ENCODE measurements at regions not wholly inside any gene's neighbourhood (a gene's known extent, or its start where the extent isn't known, plus 50 kb on each side); places are given as distances from the start of the nearest gene placed in this dataset.

DNA sequence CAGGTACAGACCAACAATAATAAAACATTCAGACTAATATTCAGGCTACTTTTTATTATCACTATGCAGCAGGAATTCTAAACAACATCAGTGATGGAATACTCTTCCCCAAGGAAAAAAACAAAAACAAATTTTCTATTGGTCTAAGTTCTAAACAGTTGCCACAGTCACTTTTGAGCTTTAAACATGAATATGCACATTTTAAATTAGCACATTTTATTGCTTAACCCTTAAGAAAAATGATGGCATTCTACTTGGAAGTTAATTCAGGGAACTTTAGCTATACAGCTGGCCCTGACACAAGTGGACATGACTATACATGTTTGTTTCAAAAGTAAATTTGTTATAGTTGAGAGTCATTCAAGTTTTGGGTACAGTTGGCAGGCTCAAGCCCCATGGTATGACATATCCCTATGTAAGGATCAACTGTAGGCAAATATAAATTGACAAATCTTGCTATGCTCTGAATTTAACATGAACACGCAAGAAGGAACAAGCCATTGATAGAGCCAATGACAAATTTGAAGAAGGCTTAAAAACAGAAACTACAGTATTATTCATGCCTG is 224.3 kb upstream of the AMIGO2 start:
- no peak for DNase-seq

- no peak for DNase-seq
Measured at GRCh38 chr12:47303207-47303606, 223.4 kb upstream of the AMIGO2 start.

DNA sequence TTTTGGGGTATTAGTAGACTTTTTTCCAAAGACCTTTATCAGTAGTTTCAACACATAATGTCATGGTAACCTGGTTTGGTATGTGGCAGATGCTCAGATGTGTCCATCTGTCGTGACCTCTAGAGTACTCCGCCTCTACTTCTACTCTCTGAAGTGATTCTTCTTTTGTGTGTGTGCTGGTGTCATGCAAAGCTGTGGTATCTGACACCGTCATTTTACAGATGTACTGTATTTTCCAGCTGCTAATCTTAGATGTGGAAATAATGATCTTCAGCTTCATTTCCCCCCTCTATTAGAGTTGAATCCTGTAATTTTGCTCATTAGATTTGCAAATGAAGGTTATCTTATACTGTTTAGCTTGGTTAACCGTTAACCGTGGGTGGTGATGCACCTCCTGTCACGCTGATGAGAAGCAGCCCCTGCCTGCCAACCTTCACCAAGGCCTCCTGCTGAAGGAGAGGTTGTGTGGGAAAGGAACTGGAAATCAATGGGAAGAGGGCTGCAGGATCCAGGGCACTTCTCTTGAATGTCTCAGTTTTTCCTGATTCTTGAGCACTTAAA is 222.4 kb upstream of the AMIGO2 start:
- no peak for DNase-seq

- DNase-seq = no peak
Measured at GRCh38 chr12:47299586-47299985, 219.8 kb upstream of the AMIGO2 start.

DNA sequence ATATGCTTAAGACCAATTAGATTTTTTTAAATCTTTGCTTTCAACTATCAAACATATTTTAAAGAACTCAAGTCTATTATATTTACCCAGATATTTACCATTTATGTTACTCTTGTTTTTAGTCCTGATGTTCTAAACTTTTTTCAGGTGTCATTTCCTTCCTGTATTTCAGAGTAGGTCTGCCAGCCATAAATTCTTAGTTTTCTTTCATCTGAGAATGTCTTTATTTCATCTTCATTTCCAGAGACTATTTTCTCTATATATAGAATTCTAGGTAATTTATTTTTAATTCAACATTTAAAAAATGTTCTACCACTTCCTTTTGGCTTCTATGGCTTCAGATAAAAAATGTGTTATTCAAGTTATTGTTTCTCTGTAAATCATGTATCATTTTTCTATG is 218.2 kb upstream of the AMIGO2 start:
- DNase-seq = no peak

- no peak for DNase-seq
Measured at GRCh38 chr12:47296828-47297227, 217.1 kb upstream of the AMIGO2 start.

DNA sequence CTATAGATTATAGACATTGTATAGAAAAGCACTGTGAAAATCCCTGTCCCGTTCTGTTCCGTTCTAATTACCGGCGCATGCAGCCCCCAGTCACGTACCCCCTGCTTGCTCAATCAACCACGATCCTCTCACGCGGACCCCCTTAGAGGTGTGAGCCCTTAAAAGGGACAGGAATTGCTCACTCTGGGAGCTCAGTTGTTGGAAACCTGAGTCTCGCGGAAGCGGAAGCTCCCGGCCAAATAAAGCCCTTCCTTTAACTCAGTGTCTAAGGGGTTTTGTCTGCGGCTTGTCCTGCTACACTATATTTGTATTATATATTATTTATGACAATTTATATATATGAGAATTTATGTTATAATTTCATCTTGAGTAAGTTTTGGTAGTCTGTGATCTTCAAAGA is 213.6 kb upstream of the AMIGO2 start:
- DNase-seq = no peak

DNA sequence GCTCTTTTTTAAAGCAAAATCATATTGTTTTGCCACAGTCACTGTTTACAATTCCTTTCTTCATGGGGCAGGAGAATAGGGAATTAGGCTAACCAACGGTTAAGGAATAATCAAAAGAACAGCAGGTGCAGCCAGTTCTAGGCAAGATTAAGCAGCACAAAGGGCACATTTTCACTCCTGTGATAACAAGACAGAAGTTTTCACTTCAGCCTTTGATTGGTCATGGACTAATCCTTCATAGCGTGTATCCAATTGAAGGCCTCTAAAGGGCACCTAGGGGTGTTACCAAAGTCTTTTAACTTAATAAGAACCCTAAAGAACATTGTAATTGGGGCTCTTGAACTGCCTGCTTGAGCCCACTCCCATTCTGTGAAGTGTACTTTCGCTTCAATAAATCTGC is 206.9 kb upstream of the AMIGO2 start:
- DNase-seq = no peak
